PC-3 (cell line): ENCODE measurements at regions not wholly inside any gene's neighbourhood (a gene's known extent, or its start where the extent isn't known, plus 50 kb on each side); places are given as distances from the start of the nearest gene placed in this dataset.

Experiments
- CTCF ChIP-seq: fragments of 300-600 bp; sonication (generic); conservative IDR thresholded peaks from 2 replicates; pipeline ENCODE4 v1.5.1; 2017; ENCODE audit warnings: antibody characterized with exemption, low read depth, mild to moderate bottlenecking, low read length
- EZH2 ChIP-seq: fragments of 300-600 bp; sonication (generic); IDR thresholded peaks from one replicate; pipeline ENCODE4 v1.6.1; 2017; ENCODE audit warnings: antibody characterized with exemption, mild to moderate bottlenecking, low read length; ENCODE audit not compliant: unreplicated experiment
- EZH2phosphoT487 ChIP-seq: fragments of 300-600 bp; sonication (generic); IDR thresholded peaks from 2 replicates; pipeline ENCODE4 v1.6.1; 2018; ENCODE audit warnings: mild to moderate bottlenecking, antibody characterized with exemption, low read length, borderline replicate concordance

DNA sequence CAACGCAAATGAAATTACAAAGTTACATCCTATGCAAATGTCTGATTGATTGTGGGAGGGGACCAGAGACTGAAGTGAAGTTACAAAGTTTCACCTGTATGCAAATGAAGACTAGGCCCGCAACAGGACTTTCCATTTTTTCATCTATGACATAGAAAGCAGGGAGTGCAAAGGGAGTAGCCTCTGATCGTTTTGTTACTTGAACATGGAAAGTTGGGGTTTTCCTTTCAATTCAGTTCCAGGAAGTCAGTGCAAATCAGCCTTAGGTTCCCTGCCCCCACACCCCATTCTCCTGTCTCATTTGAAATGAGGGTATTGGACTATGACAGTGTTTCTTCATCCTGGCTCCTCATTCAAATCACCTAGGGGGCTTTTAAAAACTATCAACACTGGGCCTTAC lies 96.9 kb upstream of the HABP2 start:
- TF ChIP-seq CTCF: no peak
- no peak for TF ChIP-seq EZH2
- TF ChIP-seq EZH2phosphoT487: no peak
